SW 1271 (cell line): ENCODE measurements at regions not wholly inside any gene's neighbourhood (a gene's known extent, or its start where the extent isn't known, plus 50 kb on each side); places are given as distances from the start of the nearest gene placed in this dataset.

ENCODE experiments used
- DNase-seq, 2 experiments: peaks; one replicate each; lab custom pipeline; 2025; lab: John Stamatoyannopoulos, UW

DNA sequence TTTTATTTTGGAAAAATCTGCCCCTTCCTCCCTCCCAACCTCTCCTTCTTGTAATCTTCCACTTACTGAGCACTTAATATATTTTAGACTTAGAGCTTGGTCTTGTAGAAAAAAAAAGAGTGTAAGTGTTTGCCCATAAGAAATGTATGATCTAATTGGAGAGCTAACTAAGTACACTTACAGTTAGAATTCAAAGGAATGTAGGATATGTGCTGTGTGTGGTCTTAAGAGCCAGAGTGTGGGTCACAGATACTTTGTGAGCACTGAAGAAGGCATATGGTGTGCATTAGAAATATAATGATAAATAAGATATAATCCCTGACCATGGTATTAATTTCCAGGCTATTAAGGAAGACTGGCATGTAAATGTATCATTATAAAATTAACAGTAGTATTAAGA lies 91.8 kb upstream of the ZNF521 start:
- no peak for DNase-seq

DNA sequence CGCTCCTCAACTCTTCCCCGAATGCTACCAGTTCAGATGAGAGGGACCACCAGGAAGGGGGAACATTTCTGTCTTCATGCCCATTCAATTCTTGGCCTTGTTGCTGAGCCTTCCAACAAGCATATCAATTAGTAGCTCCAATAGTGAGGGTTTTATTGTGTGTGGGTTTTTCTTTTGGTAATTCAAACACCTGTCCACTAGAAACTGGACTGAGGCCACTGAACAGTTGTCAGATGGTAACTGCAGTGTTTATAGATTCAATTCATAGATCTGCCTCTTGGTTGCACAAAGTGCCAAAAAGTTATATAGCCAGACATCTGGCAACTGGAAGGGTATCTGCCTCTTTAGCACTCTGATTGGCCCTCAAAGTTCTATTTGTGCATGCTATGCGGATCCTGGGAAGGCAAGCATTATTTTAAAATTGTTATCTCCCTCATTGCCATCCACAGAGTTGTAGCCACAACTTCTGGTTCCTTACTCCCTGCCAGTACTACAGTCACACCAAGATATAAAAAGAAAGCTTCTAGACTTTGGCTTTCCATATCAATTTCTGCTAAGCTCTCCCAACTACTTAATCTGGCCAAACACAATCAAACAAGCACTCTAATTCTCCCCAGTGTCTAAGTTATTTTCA lies 83.3 kb upstream of the ZNF521 start:
- DNase-seq, result no peak

DNA sequence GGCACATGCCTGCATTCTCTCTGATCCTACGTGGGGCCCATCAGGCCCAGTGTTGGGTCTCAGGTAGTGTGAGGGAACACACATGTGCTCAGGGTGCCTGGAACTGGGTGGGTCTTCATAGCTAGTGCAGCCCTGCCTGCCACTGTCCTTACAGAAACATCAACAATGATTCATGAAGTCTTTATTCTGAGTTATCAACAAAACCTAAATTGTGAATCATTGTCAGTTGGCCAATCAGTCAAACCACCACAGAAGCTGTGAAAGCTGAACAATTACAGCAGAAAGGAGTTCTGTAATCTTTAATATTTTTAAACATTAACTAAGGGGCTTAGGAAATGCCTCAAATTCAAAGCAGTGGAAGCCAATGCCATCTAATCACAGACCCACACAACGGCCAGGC lies 82.8 kb upstream of the ZNF521 start:
- no peak for DNase-seq

DNA sequence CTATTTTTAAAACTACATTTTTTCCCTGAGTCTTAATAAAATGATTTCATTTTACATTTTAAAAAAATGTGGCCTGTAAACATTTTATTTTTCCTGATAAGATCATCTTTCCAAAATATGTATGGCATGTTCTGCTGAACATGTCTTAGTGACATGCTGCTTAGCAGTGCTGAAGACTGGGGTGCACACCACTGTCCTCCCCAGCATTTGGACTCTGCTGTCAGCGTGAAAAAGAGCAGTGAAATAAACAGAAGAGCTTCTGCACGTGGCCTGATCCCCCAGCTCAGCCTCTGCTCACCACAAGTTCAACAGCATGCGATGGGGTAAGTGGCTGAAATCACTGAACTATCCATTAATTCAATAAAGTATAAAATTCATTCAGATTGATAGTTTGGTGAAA lies 81.6 kb upstream of the ZNF521 start:
- DNase-seq, result no peak

DNA sequence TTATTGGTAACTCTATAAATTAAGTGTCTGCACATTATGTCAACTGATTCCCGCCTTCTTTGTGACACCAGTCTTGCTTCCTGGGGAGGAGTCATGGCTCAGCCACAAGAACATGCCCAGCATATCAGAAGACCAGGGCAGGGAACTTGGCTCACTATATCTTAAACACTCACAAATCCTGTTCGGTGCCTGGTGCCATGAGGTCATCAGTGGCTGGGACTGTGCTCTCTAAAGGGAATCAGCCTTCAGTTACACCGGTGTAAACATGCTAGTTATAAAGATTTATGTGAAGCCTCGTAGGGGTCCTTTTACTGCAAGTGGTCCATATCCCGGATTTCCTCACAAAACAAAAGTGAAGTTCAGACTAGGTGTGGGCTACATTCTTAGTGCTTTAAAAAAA lies 73.1 kb upstream of the ZNF521 start:
- no peak for DNase-seq

DNA sequence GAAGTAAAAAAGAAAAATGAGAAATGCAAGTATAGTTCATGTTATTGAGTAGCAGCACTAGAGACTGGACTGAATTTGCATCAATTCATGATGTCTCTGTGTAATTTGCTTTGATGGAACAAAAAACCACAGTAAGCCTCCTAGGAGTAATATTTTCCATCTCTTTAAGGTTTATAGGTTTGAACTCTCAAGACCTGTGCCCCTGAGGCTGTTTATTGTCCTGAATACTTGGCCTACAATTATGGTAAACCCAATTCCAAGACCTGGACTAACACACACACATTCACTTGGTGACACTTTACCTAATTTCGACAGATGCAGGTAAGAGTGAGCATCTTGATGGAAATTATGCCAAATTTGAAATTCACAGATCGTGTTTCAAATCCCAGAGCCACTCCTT lies 71.8 kb upstream of the ZNF521 start:
- DNase-seq, result no peak

DNA sequence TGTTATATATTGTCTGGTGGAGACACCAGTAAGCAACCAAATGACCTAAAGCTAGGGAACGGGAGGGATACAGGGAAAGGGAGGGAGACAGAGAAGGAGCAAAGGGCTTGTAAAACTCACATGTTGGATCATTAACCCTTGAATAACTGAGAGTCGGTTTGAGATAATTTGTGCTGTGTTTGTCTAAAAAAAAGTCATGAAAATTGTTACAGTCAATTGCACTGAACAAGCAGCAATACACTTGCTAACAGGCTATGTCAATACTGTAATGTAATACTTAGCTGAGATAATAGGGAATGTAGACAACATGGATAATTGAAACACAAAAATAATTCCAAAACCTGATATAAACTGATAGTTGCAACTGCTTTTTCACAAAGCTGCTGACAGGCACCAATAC lies 71.3 kb upstream of the ZNF521 start:
- no peak for DNase-seq

DNA sequence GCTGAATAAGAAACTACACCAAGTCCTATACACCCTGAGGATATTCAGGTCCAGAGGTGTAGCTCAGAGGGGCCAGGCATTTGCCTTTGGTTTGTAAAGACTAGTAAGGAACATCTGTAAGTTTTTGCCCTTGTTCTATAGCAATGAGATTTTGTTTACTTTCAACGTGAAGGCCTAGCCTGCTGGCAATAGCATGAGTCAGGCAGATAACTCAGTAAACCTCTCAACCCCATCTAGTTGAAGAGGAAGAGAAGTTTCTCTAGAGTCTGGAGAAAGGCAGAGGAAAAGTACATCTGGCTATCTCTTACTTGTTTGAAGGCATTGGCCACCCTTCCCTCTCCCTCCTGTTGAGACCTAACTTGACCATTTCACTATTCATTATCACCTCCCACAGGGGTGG lies 70.3 kb upstream of the ZNF521 start:
- DNase-seq, result no peak

DNA sequence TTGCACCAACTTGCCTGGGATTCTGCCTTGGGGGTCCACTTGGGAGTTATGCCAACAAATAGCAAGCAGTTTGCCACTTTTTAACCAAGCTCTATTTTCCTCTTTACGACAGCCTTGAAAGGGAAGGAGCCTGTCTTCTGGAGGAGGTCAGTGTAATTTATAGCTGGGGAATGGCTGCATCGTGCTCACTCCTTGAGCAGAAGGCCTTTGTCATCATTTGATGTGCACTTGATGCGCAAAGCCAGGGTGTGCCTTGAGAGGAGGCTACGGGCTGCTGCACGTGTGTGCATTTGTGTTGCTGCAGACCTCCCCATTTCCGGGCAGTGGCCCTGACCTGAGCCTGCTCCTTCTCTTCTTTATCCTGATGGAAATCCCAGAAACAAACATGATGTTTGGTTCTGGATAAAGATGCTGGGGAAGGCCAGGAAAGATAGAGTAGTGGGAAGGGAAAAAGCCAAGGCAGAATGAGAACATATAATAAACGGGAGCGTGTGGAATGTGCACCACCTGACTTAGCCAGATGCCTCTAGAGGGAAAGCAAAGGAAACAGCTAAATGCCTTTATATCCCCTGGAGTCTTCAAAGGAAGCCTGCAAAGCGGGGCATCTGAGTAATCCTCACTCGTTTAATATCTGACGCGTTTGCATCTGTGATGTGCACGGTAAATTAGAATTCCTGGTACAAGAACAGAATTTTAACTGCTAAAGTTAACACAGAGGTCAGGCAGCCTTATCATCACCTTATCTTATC lies 68.3 kb upstream of the ZNF521 start:
- no peak for DNase-seq

DNA sequence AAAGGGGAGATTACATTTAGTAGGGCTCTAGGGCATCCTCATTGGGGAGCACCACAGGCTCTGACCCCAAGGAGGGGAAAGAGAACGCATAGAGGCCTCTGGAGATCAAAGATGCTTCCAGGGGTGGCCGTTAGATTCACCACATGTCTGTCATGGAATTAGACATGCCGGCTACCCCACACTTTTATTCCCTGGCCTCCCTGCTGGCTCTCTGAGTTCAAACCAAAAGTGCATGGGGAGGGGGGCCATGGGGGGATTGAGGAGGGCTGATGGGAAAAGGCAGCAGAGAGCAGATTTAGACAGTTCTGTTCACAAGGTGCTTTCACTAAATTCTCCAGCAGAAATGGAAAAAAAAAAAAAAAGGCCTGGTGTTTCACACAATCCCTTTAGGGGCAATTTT lies 64.4 kb upstream of the ZNF521 start:
- DNase-seq, result no peak

DNA sequence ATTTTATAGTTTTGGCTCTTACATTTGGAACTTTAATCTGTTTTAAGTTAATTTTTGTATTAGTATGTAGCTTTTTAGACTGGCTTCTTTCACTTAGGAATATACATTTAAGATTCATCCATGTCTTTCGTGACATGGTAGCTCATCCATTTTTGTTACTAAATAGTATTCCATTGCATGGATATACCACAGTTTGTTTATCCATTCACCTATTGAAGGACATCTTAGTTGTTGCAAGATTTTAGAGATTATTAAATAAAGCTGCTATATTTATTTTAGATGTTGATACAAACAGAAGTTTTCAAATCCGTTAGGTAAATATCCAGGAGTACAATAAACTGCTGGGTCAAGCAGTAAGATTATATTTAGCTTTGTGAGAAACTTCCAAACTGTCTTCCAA lies 58.0 kb upstream of the ZNF521 start:
- DNase-seq, result no peak

DNA sequence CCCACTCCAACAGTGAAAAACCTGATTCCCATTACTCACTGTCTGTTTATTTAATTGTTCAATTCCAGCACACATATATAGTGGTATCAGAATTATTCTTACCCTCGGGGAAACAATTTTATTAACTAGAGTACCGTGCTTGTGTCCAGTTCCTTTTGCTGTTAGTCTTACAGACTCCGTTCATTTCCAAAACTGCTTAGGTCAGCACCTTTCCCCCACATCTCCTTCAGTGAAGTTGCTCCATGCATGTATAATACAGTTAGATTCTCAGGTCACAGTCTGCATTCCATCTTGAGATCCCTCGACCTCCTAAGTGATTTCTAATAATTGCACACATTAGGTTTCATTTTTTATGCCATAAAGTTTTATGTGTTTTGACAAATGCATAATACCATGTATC lies 56.3 kb upstream of the ZNF521 start:
- DNase-seq, result no peak
